PC-3 (cell line): ENCODE measurements at regions not wholly inside any gene's neighbourhood (a gene's known extent, or its start where the extent isn't known, plus 50 kb on each side); places are given as distances from the start of the nearest gene placed in this dataset.
"Not testable (repeated sequence)": the region's sequence is repeated elsewhere in the genome, so short reads cannot be mapped to it uniquely, and the experiment has no call there.

ENCODE experiments used
- ATAC-seq: fragments of 200-7000 bp; cut with Tn5 transposase; 2 replicates; pipeline ENCODE4 v1.9.1; 2020; ENCODE audit warnings: mild to moderate bottlenecking, moderate library complexity
- BruUV-seq: library from RNA; stranded (reverse); fragments of 400-500 nt; replicated peaks from 2 replicates; lab custom pipeline; 2021; lab: Mats Ljungman, UMichigan
- CTCF ChIA-PET: fragments of 300-600 bp; sonication (Branson Sonifier 250); formaldehyde crosslinking; loops from one replicate; lab custom pipeline; 2022; ENCODE audit warnings: antibody characterized with exemption; lab: Charles Lee
- POLR2A ChIA-PET: fragments of 300-600 bp; sonication (Branson Sonifier 250); formaldehyde crosslinking; loops from one replicate; lab custom pipeline; 2022; ENCODE audit warnings: antibody characterized with exemption; ENCODE audit not compliant: unreplicated experiment; lab: Charles Lee
- DNase-seq: peaks from one replicate; pipeline ENCODE4 v3.0.0-alpha.2; 2015
- H2AFZ ChIP-seq: fragments of 300-600 bp; sonication (generic); 2 replicates; pipeline ENCODE4 v1.6.0; 2016; ENCODE audit warnings: antibody characterized with exemption, low read length
- H3F3A ChIP-seq: fragments of 300-600 bp; sonication (generic); one replicate; pipeline ENCODE4 v1.6.0; 2017; ENCODE audit warnings: antibody characterized with exemption, low read length, control low read depth, mild to moderate bottlenecking; ENCODE audit not compliant: unreplicated experiment
- H3K27ac ChIP-seq: fragments of 300-600 bp; sonication (generic); 2 replicates; pipeline ENCODE4 v1.5.1; 2016; ENCODE audit warnings: mild to moderate bottlenecking, low read length
- H3K27me3 ChIP-seq: fragments of 300-600 bp; sonication (generic); 2 replicates; pipeline ENCODE4 v1.6.1; 2016; ENCODE audit warnings: low read length, mixed read lengths
- H3K36me3 ChIP-seq: fragments of 300-600 bp; sonication (generic); 2 replicates; pipeline ENCODE4 v1.6.1; 2016; ENCODE audit warnings: low read depth, mixed run types, low read length, mixed read lengths
- H3K4me1 ChIP-seq: fragments of 300-600 bp; sonication (generic); 2 replicates; pipeline ENCODE4 v1.5.1; 2016; ENCODE audit warnings: low read length; ENCODE audit not compliant: insufficient read depth
- H3K4me2 ChIP-seq: fragments of 300-600 bp; sonication (generic); 2 replicates; pipeline ENCODE4 v1.6.0; 2016; ENCODE audit warnings: low read length
- H3K4me3 ChIP-seq: fragments of 300-600 bp; sonication (generic); 2 replicates; pipeline ENCODE4 v1.5.1; 2016; ENCODE audit warnings: mild to moderate bottlenecking, low read length, mixed read lengths
- H3K79me2 ChIP-seq: fragments of 300-600 bp; sonication (generic); 2 replicates; pipeline ENCODE4 v1.6.1; 2017; ENCODE audit warnings: low read length, mixed read lengths
- H3K9ac ChIP-seq: fragments of 300-600 bp; sonication (generic); 2 replicates; pipeline ENCODE4 v1.6.0; 2016; ENCODE audit warnings: mild to moderate bottlenecking, low read length
- H3K9me2 ChIP-seq: fragments of 300-600 bp; sonication (generic); replicated peaks from 2 replicates; pipeline ENCODE4 v1.6.1; 2016; ENCODE audit warnings: mixed run types, low read length, mixed read lengths
- H3K9me3 ChIP-seq: fragments of 300-600 bp; sonication (generic); 2 replicates; pipeline ENCODE4 v1.6.1; 2016; ENCODE audit warnings: low read length, mixed read lengths
- H4K20me1 ChIP-seq: fragments of 300-600 bp; sonication (generic); 2 replicates; pipeline ENCODE4 v1.6.1; 2016; ENCODE audit warnings: low read length, mixed read lengths
- EZH2 ChIP-seq: fragments of 300-600 bp; sonication (generic); IDR thresholded peaks from one replicate; pipeline ENCODE4 v1.6.1; 2017; ENCODE audit warnings: antibody characterized with exemption, mild to moderate bottlenecking, low read length; ENCODE audit not compliant: unreplicated experiment
- EZH2phosphoT487 ChIP-seq: fragments of 300-600 bp; sonication (generic); IDR thresholded peaks from 2 replicates; pipeline ENCODE4 v1.6.1; 2018; ENCODE audit warnings: mild to moderate bottlenecking, antibody characterized with exemption, low read length, borderline replicate concordance
- intact Hi-C: fragments of 100-400 bp; cut with micrococcal nuclease; formaldehyde crosslinking; loops from 2 replicates; pipeline ENCODE4 v1.9.0; 2023
- TF ChIP-seq, protein P1 (sequence below): fragments of 300-600 bp; sonication (generic); conservative IDR thresholded peaks from 2 replicates; pipeline ENCODE4 v1.5.1; 2017; ENCODE audit warnings: antibody characterized with exemption, low read depth, mild to moderate bottlenecking, low read length

DNA sequence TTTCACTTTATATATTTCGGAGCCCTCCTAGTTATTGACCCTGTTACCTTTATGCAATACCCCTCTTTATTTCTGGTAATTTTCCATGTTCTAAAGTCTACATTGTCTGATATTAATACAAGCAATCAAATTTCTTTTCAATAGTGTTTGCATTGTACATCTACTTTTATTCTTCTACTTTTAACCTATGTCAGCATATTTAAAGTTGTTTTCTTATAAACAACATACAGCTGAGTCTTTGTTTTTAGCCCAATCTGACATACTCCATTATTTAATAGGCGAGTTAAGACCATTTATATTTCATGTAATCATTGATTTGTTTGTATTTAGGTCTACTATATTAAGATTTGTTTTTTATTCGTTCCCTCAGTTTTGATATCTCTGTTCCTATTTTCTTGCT lies 108.5 kb upstream of the SPACA7 start:
- DNase-seq (no peak), ATAC-seq (no peak)
- CTCF ChIA-PET, result no interaction called here
- POLR2A ChIA-PET, result no interaction called here
- Histone ChIP-seq H3K27me3 (no peaks in the 10 kb centered on the region), H3F3A (no peaks in the 10 kb centered on the region), H3K9me2 (no peaks in the 10 kb centered on the region), H2AFZ (no peak overlapping the region), H3K9me3 (no peaks in the 10 kb centered on the region), H3K79me2 (no peaks in the 10 kb centered on the region), H3K36me3 (no peaks in the 10 kb centered on the region), H3K4me2 (no peak overlapping the region), H3K27ac (no peak overlapping the region), H4K20me1 (no peaks in the 10 kb centered on the region), H3K9ac (no peak overlapping the region), H3K4me3 (no peak overlapping the region), H3K4me1 (no peaks in the 10 kb centered on the region)
- TF ChIP-seq, protein P1, sequence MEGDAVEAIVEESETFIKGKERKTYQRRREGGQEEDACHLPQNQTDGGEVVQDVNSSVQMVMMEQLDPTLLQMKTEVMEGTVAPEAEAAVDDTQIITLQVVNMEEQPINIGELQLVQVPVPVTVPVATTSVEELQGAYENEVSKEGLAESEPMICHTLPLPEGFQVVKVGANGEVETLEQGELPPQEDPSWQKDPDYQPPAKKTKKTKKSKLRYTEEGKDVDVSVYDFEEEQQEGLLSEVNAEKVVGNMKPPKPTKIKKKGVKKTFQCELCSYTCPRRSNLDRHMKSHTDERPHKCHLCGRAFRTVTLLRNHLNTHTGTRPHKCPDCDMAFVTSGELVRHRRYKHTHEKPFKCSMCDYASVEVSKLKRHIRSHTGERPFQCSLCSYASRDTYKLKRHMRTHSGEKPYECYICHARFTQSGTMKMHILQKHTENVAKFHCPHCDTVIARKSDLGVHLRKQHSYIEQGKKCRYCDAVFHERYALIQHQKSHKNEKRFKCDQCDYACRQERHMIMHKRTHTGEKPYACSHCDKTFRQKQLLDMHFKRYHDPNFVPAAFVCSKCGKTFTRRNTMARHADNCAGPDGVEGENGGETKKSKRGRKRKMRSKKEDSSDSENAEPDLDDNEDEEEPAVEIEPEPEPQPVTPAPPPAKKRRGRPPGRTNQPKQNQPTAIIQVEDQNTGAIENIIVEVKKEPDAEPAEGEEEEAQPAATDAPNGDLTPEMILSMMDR, result no peak
- TF ChIP-seq EZH2 (no peak), EZH2phosphoT487 (no peak)
- intact Hi-C loops, result no loop called here
- BruUV-seq, result no TSS peak

DNA sequence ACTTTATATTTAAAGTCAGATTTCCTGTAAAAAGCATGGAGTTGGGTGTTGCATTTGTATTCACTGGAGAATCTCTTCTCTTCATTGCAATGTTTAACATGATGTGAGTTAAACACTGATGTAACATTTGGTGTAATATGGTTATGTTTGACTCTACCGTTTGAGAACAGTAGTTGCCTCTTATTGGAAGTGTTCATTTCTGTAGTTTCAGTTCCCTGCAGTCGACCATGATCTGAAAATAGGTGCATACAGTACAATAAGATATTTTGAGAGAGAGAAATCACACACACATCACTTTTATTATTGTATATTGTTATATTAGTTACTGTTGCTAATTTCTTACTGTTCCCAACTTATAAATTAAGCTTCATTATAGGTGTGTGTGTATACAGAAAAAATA lies 105.2 kb upstream of the SPACA7 start:
- ChIA-PET POLR2A (no interaction called here), CTCF (no interaction called here)
- H3K9me2 ChIP-seq, result no peaks in the 10 kb centered on the region
- H3K9me3 ChIP-seq, result no peaks in the 10 kb centered on the region
- H3K4me3 ChIP-seq, result no peak overlapping the region
- no peaks in the 10 kb centered on the region for H3K4me1 ChIP-seq
- no peak overlapping the region for H3K27ac ChIP-seq
- no peak for ATAC-seq
- H3K4me2 ChIP-seq, result no peak overlapping the region
- H3K79me2 ChIP-seq, result no peaks in the 10 kb centered on the region
- H3F3A ChIP-seq, result no peaks in the 10 kb centered on the region
- H3K36me3 ChIP-seq, result no peaks in the 10 kb centered on the region
- intact Hi-C loops, result no loop called here
- no TSS peak for BruUV-seq
- H3K27me3 ChIP-seq, result no peaks in the 10 kb centered on the region
- no peak overlapping the region for H3K9ac ChIP-seq
- DNase-seq, result no peak
- no peaks in the 10 kb centered on the region for H4K20me1 ChIP-seq
- no peak overlapping the region for H2AFZ ChIP-seq
- TF ChIP-seq EZH2phosphoT487 (no peak), EZH2 (no peak)
- TF ChIP-seq, protein P1, result no peak

DNA sequence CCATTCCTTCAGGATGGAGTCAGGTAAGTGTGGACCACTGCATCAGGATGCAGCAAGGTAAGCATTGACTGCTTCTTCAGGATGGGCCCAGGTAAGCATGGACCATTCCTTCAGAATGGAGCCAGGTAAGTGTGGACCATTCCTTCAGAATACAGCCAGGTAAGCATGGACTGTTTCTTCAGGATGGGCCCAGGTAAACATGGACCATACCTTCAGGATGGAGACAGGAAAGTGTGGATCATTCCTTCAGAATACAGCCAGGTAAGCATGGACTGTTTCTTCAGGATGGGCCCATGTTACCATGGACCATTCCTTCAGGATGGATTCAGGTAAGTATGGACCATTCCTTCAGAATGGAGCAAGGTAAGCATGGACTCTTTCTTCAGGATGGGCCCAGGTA lies 89.4 kb upstream of the SPACA7 start:
- H3K9me3 ChIP-seq, CTCF ChIA-PET, BruUV-seq: not testable (repeated sequence)

More for the DNA sequence above, 89.4 kb upstream of the SPACA7 start:
- H2AFZ ChIP-seq, ATAC-seq, H3K4me1 ChIP-seq, H3K36me3 ChIP-seq, H3K9me2 ChIP-seq, H3K79me2 ChIP-seq, DNase-seq, H3K27me3 ChIP-seq, H3K4me3 ChIP-seq, intact Hi-C loops, H3F3A ChIP-seq, H3K9ac ChIP-seq, POLR2A ChIA-PET, H3K4me2 ChIP-seq, H4K20me1 ChIP-seq, H3K27ac ChIP-seq: not testable (repeated sequence)
